Erythroblast (primary cell): ENCODE measurements at regions not wholly inside any gene's neighbourhood (a gene's known extent, or its start where the extent isn't known, plus 50 kb on each side); places are given as distances from the start of the nearest gene placed in this dataset.
"Not testable (repeated sequence)": the region's sequence is repeated elsewhere in the genome, so short reads cannot be mapped to it uniquely, and the experiment has no call there.

Source experiments
- GATA1 ChIP-seq: IDR thresholded peaks from 2 replicates; pipeline ENCODE4 v1.6.1; 2011; ENCODE audit warnings: low read depth, mild to moderate bottlenecking, control low read depth, low read length, moderate library complexity
- POLR2A ChIP-seq: IDR thresholded peaks from 2 replicates; pipeline ENCODE4 v1.6.1; 2011; ENCODE audit warnings: mild to moderate bottlenecking, low read length

- not testable (repeated sequence) for TF ChIP-seq POLR2A, GATA1
Measured at GRCh38 chr14:87733115-87733514, 259.9 kb downstream of the GALC start.
